HCT116 (cell line): ENCODE measurements at regions not wholly inside any gene's neighbourhood (a gene's known extent, or its start where the extent isn't known, plus 50 kb on each side); places are given as distances from the start of the nearest gene placed in this dataset.

Source experiments
- ATAC-seq: fragments of 200-7000 bp; cut with Tn5 transposase; 2 replicates; pipeline ENCODE4 v1.9.1; 2020; ENCODE audit warnings: mild to moderate bottlenecking, moderate library complexity
- BruUV-seq: library from RNA; stranded (reverse); fragments of 400-500 nt; replicated peaks from 2 replicates; lab custom pipeline; 2021; lab: Mats Ljungman, UMichigan
- CTCF ChIA-PET: fragments of 300-600 bp; sonication (Branson Sonifier 250); formaldehyde crosslinking; loops from one replicate; lab custom pipeline; 2021; ENCODE audit warnings: antibody characterized with exemption; lab: Charles Lee
- POLR2A ChIA-PET: fragments of 300-600, 350-600 bp; sonication (Branson Sonifier 250); formaldehyde crosslinking; loops from one replicate; lab custom pipeline; 2021; ENCODE audit warnings: antibody characterized with exemption; lab: Charles Lee
- RAD21 ChIA-PET, 2 experiments: fragments of 300-600 bp; sonication (Branson Sonifier 250); formaldehyde crosslinking; loops; one replicate each; lab custom pipeline; 2023; ENCODE audit warnings: low total read pairs in 2 of 2; ENCODE audit not compliant: uncharacterized antibody in 2 of 2, unreplicated experiment in 2 of 2, low non-redundant PET in 1 of 2; lab: Charles Lee
- DNase-seq: peaks from one replicate; pipeline ENCODE4 v3.0.0-alpha.2; 2010; ENCODE audit warnings: low read depth, low spot score
- H2AFZ ChIP-seq: fragments of 200-600 bp; shearing (Covaris generic), sonication (generic); 2 replicates; pipeline ENCODE4 v1.6.1; 2017; ENCODE audit warnings: low read depth, mixed run types, mixed read lengths, antibody characterized with exemption, low read length; ENCODE audit not compliant: poor library complexity, severe bottlenecking
- H3K27ac ChIP-seq: 2 replicates; pipeline ENCODE4 v1.5.1; 2012; ENCODE audit warnings: low read depth, low read length
- H3K27me3 ChIP-seq: fragments of 200-600 bp; sonication (generic); 2 replicates; pipeline ENCODE4 v1.6.1; 2016; ENCODE audit warnings: mixed run types, low read length, mixed read lengths; ENCODE audit not compliant: insufficient read depth
- H3K36me3 ChIP-seq, 2 experiments: fragments of 200-500 bp in 1 of 2; fragments of 200-600 bp in 1 of 2; sonication (Bioruptor generic) in 1 of 2; sonication (generic) in 1 of 2; 2 replicates each; pipeline versions ENCODE4 v1.5.1 to v1.6.1; 2014 to 2016; ENCODE audit warnings: low read length in 2 of 2, inconsistent platforms in 1 of 2, mixed read lengths in 1 of 2, mixed run types in 1 of 2; ENCODE audit not compliant: insufficient read depth in 2 of 2, control insufficient read depth in 1 of 2
- H3K4me1 ChIP-seq, 2 experiments: fragments of 200-600 bp in 1 of 2; sonication (generic) in 1 of 2; 2 replicates each; pipeline versions ENCODE4 v1.5.1 to v1.6.1; 2012 to 2017; ENCODE audit warnings: low read length in 2 of 2, inconsistent platforms in 1 of 2, mild to moderate bottlenecking in 1 of 2, mixed read lengths in 1 of 2, mixed run types in 1 of 2, moderate library complexity in 1 of 2; ENCODE audit not compliant: insufficient read depth in 2 of 2, control insufficient read depth in 1 of 2
- H3K4me2 ChIP-seq: fragments of 200-600 bp; sonication (generic); 2 replicates; pipeline ENCODE4 v1.6.1; 2017; ENCODE audit warnings: mixed run types, low read length, mixed read lengths
- H3K4me3 ChIP-seq, 2 experiments: fragments of 200-600 bp in 1 of 2; sonication (generic) in 1 of 2; replicated peaks in 1 of 2; 2 replicates each; pipeline ENCODE4 v1.5.1; 2011 to 2016; ENCODE audit warnings: low read length in 2 of 2, control low read depth in 1 of 2, low read depth in 1 of 2, mild to moderate bottlenecking in 1 of 2, mixed read lengths in 1 of 2, mixed run types in 1 of 2
- H3K79me2 ChIP-seq: fragments of 200-600 bp; sonication (generic); 2 replicates; pipeline ENCODE4 v1.6.1; 2017; ENCODE audit warnings: mild to moderate bottlenecking, mixed run types, low read length, moderate library complexity, mixed read lengths; ENCODE audit not compliant: insufficient read depth
- H3K9ac ChIP-seq: fragments of 200-600 bp; sonication (generic); 2 replicates; pipeline ENCODE4 v1.6.1; 2016; ENCODE audit warnings: low read length, mixed read lengths
- H3K9me2 ChIP-seq: fragments of 200-600 bp; sonication (generic), shearing (Covaris generic); 2 replicates; pipeline ENCODE4 v1.6.1; 2017; ENCODE audit warnings: mixed run types, mild to moderate bottlenecking, moderate library complexity; ENCODE audit not compliant: insufficient read depth
- H3K9me3 ChIP-seq, 2 experiments: fragments of 200-500 bp in 1 of 2; fragments of 200-600 bp in 1 of 2; sonication (Bioruptor generic) in 1 of 2; sonication (generic) in 1 of 2; 2 replicates each; pipeline ENCODE4 v1.6.1; 2014 to 2017; ENCODE audit warnings: low read length in 2 of 2, mixed read lengths in 2 of 2, inconsistent platforms in 1 of 2, low read depth in 1 of 2, mild to moderate bottlenecking in 1 of 2, mixed run types in 1 of 2, moderate library complexity in 1 of 2; ENCODE audit not compliant: control insufficient read depth in 1 of 2, insufficient read depth in 1 of 2
- H4K20me1 ChIP-seq: fragments of 200-600 bp; sonication (generic), shearing (Covaris generic); 2 replicates; pipeline ENCODE4 v1.6.1; 2017; ENCODE audit warnings: mixed run types, mild to moderate bottlenecking, moderate library complexity; ENCODE audit not compliant: insufficient read depth
- CEBPB ChIP-seq: IDR thresholded peaks from 2 replicates; pipeline ENCODE4 v1.6.1; 2012; ENCODE audit warnings: low read depth
- ELF1 ChIP-seq: IDR thresholded peaks from 2 replicates; pipeline ENCODE4 v1.6.1; 2012; ENCODE audit warnings: low read depth, borderline replicate concordance
- FOSL1 ChIP-seq: IDR thresholded peaks from 2 replicates; pipeline ENCODE4 v1.6.1; 2012; ENCODE audit warnings: low read depth
- JUND ChIP-seq: IDR thresholded peaks from 2 replicates; pipeline ENCODE4 v1.6.1; 2012
- MAX ChIP-seq: IDR thresholded peaks from 2 replicates; pipeline ENCODE4 v1.6.1; 2012
- POLR2A ChIP-seq: IDR thresholded peaks from 2 replicates; pipeline ENCODE4 v1.7.0; 2011; ENCODE audit warnings: borderline replicate concordance; ENCODE audit not compliant: insufficient read depth, insufficient read length; ENCODE audit errors: extremely low read depth
- RAD21 ChIP-seq: IDR thresholded peaks from 2 replicates; pipeline ENCODE4 v1.6.1; 2012; ENCODE audit warnings: low read depth, mild to moderate bottlenecking
- REST ChIP-seq: IDR thresholded peaks from 2 replicates; pipeline ENCODE4 v1.6.1; 2012; ENCODE audit warnings: low read depth
- SP1 ChIP-seq: IDR thresholded peaks from 2 replicates; pipeline ENCODE4 v1.6.1; 2012; ENCODE audit warnings: low read depth
- ZBTB33 ChIP-seq: IDR thresholded peaks from 2 replicates; pipeline ENCODE4 v1.6.1; 2011; ENCODE audit warnings: mild to moderate bottlenecking, low read length, moderate library complexity; ENCODE audit not compliant: insufficient replicate concordance; ENCODE audit errors: extremely low read depth
- intact Hi-C: fragments of 100-400 bp; cut with micrococcal nuclease; formaldehyde crosslinking; loops from 2 replicates; pipeline ENCODE4 v1.10.0; 2022

GRCh38 chr15:95043933-95044313, 812.6 kb downstream of the MCTP2 start:
- Histone ChIP-seq H3K4me2 (no peak overlapping the region), H3K27me3 (no peaks in the 10 kb centered on the region), H3K4me1 (no peaks in the 10 kb centered on the region), H3K79me2 (no peaks in the 10 kb centered on the region), H3K9ac (no peak overlapping the region), H4K20me1 (no peaks in the 10 kb centered on the region), H3K9me2 (no peaks in the 10 kb centered on the region), H2AFZ (no peak overlapping the region), H3K36me3 (no peaks in the 10 kb centered on the region), H3K4me3 (no peak overlapping the region), H3K27ac (no peak overlapping the region), H3K9me3 (no peaks in the 10 kb centered on the region; a peak in 1 of 4 replicates)
- RAD21 ChIA-PET, result interaction anchor here in 1 of 2 experiments (0.8 kb wide), 1 partner anchor 11 kb away, joined by 3 read pairs; no protein-coding TSS in a partner anchor
- POLR2A ChIA-PET, result no interaction called here
- ATAC-seq, result no peak
- CTCF ChIA-PET, result no interaction called here
- intact Hi-C loops, result no loop called here
- TF ChIP-seq FOSL1 (no peak), POLR2A (no peak), ZBTB33 (no peak), SP1 (no peak), ELF1 (no peak), CEBPB (no peak), JUND (no peak), RAD21 (no peak), REST (no peak), MAX (no peak)
- no peak for DNase-seq
- BruUV-seq, result no TSS peak
